Colonic mucosa (tissue), 4 donors: ENCODE measurements at regions not wholly inside any gene's neighbourhood (a gene's known extent, or its start where the extent isn't known, plus 50 kb on each side); places are given as distances from the start of the nearest gene placed in this dataset.
A peak's percentile ranks its signal among the peaks of the same experiment; 100 is the strongest.

Experiments
- DNase-seq: peaks from one replicate; pipeline ENCODE4 v3.0.0-alpha.2; 2020
- H3K27ac ChIP-seq: fragments of 200-600 bp; one replicate; pipeline ENCODE4 v1.8.0; 2021
- H3K27me3 ChIP-seq: fragments of 200-600 bp; one replicate; pipeline ENCODE4 v1.8.0; 2021
- H3K36me3 ChIP-seq: fragments of 200-600 bp; one replicate; pipeline ENCODE4 v1.8.0; 2021
- H3K4me1 ChIP-seq: fragments of 200-600 bp; one replicate; pipeline ENCODE4 v1.8.0; 2021; ENCODE audit warnings: mild to moderate bottlenecking
- H3K4me3 ChIP-seq: fragments of 200-600 bp; one replicate; pipeline ENCODE4 v1.8.0; 2021
- H3K9ac ChIP-seq, 2 donors: one replicate each; pipeline ENCODE4 v1.7.0; 2013; ENCODE audit warnings: control low read depth in 2 of 2, low read depth in 2 of 2, low read length in 2 of 2
- H3K9me3 ChIP-seq: fragments of 200-600 bp; one replicate; pipeline ENCODE4 v1.8.0; 2021
- intact Hi-C: fragments of 100-400 bp; cut with DNase I; formaldehyde crosslinking; loops from one replicate; pipeline ENCODE4 v1.14.1; 2022
- TF ChIP-seq, protein P1 (sequence below): fragments of 200-600 bp; IDR thresholded peaks from one replicate; pipeline ENCODE4 v1.8.0; 2022; ENCODE audit warnings: antibody characterized with exemption, mild to moderate bottlenecking
- donor health status: healthy.
- donor health status: DM: no; HTN: no; CAD: no.
- donor health status: DM: no; HTN: no; CAD: no.

DNA sequence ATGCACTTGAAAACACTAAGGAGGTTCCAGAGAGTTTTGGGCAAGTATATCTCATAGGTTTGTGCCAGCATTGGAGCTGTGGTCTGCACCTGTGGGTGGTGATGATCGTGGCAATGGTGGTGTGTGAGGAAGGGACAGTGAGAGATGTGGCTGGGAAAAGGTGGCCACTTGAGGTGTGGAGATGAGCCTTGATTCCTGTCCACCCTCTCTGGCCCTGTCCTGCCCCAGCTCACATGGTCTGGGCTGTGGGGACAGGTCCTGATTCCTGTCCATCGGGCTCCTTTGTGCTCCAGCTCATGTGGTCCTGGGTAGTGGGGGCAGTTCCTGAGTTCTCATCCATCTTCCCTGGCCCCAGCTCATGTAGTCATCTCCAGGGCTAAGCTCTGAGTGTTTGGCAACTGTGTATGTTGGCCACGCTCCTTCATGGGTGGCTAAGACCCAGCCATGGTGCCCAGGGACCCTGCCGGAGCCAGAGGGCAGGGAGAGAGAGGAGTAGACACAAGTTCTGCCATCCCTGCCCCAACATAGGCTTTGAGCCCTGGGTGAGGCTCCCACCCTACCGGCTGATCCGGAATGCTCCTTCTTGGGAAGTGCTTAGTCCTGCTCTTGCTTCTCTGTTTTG lies 294.4 kb upstream of the HDAC4 start:
- peak; percentile 13 for DNase-seq
- Histone ChIP-seq H3K4me1 (no peaks in the 10 kb centered on the region), H3K4me3 (no peak overlapping the region), H3K27me3 (no peaks in the 10 kb centered on the region), H3K36me3 (no peaks in the 10 kb centered on the region), H3K9ac (no peak overlapping the region), H3K27ac (no peak overlapping the region), H3K9me3 (no peaks in the 10 kb centered on the region)
- intact Hi-C loops: no loop called here
- TF ChIP-seq, protein P1, sequence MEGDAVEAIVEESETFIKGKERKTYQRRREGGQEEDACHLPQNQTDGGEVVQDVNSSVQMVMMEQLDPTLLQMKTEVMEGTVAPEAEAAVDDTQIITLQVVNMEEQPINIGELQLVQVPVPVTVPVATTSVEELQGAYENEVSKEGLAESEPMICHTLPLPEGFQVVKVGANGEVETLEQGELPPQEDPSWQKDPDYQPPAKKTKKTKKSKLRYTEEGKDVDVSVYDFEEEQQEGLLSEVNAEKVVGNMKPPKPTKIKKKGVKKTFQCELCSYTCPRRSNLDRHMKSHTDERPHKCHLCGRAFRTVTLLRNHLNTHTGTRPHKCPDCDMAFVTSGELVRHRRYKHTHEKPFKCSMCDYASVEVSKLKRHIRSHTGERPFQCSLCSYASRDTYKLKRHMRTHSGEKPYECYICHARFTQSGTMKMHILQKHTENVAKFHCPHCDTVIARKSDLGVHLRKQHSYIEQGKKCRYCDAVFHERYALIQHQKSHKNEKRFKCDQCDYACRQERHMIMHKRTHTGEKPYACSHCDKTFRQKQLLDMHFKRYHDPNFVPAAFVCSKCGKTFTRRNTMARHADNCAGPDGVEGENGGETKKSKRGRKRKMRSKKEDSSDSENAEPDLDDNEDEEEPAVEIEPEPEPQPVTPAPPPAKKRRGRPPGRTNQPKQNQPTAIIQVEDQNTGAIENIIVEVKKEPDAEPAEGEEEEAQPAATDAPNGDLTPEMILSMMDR: no peak

DNA sequence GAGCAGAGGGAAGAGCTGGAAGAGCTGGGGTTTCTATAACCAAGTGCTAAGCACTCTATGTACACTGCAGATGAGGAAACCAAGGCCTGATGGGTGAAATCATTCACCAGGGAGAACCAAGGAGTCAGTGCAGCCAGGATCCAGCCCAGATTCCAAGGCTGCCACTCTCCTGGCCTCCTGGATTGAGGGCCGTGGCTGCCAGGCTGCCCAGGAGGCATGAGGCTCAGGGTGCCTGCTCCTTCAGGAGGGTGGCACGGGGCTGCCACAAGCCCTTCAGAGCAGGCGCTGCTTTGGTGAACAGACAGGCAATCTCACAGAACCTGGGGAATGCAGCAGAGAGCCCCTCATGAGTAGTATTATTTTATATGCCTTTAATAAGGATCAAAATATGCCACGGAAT lies 293.7 kb upstream of the HDAC4 start:
- Histone ChIP-seq H3K4me1 (no peaks in the 10 kb centered on the region), H3K27me3 (no peaks in the 10 kb centered on the region), H3K4me3 (no peak overlapping the region), H3K9me3 (no peaks in the 10 kb centered on the region), H3K36me3 (no peaks in the 10 kb centered on the region), H3K9ac (no peak overlapping the region), H3K27ac (no peak overlapping the region)
- DNase-seq: peak; percentile 7
- TF ChIP-seq, protein P1: no peak
- intact Hi-C loops: no loop called here

DNA sequence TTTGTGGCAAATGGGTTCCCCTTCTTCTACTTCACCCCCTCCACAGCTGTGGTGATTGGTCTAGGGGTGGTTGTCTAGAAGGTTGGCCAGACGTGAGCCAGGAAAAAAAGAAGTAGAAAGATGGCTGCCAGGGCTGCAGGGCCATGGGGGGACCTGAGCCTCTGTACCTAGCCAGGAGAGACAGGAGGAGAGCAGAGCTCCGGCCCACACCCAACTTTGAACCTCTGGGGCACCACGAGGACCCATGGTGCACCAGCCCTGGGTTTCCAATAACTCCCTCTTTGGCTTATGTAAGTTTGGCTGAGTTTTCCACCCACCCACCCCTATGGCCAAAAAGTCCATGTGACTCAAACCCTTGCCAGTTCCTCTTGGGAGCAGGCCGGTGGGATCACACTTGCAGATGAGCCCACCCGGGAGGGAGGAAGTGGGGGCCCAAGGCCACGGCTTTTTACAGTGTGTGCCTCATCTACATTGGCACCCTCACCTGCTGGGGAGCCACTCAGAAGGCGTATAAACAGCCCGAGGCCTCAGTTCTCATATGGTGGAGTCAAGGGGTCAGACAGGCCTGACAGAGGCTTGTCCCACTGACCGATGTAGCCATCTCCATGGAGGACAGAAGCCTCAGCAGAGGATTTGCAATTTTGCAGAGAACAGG lies 293.1 kb upstream of the HDAC4 start:
- H3K27me3 ChIP-seq: no peaks in the 10 kb centered on the region
- intact Hi-C loops: no loop called here
- TF ChIP-seq, protein P1: no peak
- H3K4me1 ChIP-seq: no peaks in the 10 kb centered on the region
- H3K9me3 ChIP-seq: no peaks in the 10 kb centered on the region
- H3K4me3 ChIP-seq: no peak overlapping the region
- no peak overlapping the region for H3K9ac ChIP-seq
- H3K27ac ChIP-seq: no peak overlapping the region
- H3K36me3 ChIP-seq: no peaks in the 10 kb centered on the region
- DNase-seq: peak; percentile 4

DNA sequence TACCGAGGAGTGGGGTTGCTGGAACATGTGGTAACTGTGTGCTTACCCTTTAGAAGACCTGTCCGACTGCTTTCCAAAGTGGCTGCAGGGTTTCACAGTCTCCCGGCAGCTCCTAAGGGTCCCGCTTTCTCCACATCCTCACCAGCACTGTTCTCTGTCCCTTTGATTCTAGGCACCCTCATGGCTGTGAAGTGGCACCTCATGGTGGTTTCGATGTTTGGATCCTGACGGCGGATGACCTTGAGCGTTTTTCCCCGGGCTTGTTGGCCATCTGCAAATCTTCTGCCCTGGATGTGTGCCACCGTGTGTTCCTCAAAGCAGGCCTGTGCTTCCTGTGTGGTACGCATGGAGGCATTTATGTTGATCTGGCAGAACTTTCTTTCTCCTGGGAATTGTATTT lies 292.5 kb upstream of the HDAC4 start:
- TF ChIP-seq, protein P1: no peak
- Histone ChIP-seq H3K36me3 (no peaks in the 10 kb centered on the region), H3K4me1 (no peaks in the 10 kb centered on the region), H3K27me3 (no peaks in the 10 kb centered on the region), H3K9ac (no peak overlapping the region), H3K27ac (no peak overlapping the region), H3K9me3 (no peaks in the 10 kb centered on the region), H3K4me3 (no peak overlapping the region)
- intact Hi-C loops: no loop called here
- peak; percentile 6 for DNase-seq

DNA sequence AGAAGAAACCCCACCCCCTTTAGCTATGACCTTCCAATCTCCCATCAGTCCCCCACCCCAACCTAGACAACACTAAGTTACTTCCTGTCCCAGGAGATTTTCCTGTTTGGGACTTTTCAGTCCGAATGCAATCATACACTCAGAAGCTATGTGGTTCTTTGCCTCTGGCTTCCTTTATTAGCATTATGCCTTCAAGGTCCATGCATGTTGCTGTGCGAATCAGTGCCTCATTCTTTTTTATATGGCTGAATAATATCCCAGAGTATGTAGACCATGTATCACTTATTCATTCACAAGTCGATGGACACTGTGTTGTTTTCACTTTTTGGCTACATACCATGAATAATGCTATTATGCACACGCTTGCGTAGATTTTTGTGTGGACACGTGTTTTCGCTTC lies 292.1 kb upstream of the HDAC4 start:
- no peaks in the 10 kb centered on the region for H3K36me3 ChIP-seq
- intact Hi-C loops: no loop called here
- no peaks in the 10 kb centered on the region for H3K9me3 ChIP-seq
- no peak overlapping the region for H3K9ac ChIP-seq
- peak; percentile 7 for DNase-seq
- no peaks in the 10 kb centered on the region for H3K4me1 ChIP-seq
- no peak overlapping the region for H3K4me3 ChIP-seq
- H3K27ac ChIP-seq: no peak overlapping the region
- H3K27me3 ChIP-seq: no peaks in the 10 kb centered on the region
- TF ChIP-seq, protein P1: no peak
